Esophagus squamous epithelium (tissue), 4 donors: ENCODE measurements at regions not wholly inside any gene's neighbourhood (a gene's known extent, or its start where the extent isn't known, plus 50 kb on each side); places are given as distances from the start of the nearest gene placed in this dataset.

ENCODE experiments used
- POLR2A ChIP-seq, 4 donors: fragments of 450-650 bp; IDR thresholded peaks; one replicate each; pipeline ENCODE4 v1.6.1; 2017; ENCODE audit warnings: antibody characterized with exemption in 4 of 4, mild to moderate bottlenecking in 4 of 4, moderate library complexity in 3 of 4
- TF ChIP-seq, protein P1 (sequence below), 6 experiments: fragments of 450-650 bp in 4 of 6; fragments of 200-600 bp in 2 of 6; sonication (generic) in 2 of 6; IDR thresholded peaks; one replicate each; pipeline ENCODE4 v1.5.1; 2016 to 2019; ENCODE audit warnings: antibody characterized with exemption in 6 of 6, mild to moderate bottlenecking in 4 of 6, moderate library complexity in 4 of 6

DNA sequence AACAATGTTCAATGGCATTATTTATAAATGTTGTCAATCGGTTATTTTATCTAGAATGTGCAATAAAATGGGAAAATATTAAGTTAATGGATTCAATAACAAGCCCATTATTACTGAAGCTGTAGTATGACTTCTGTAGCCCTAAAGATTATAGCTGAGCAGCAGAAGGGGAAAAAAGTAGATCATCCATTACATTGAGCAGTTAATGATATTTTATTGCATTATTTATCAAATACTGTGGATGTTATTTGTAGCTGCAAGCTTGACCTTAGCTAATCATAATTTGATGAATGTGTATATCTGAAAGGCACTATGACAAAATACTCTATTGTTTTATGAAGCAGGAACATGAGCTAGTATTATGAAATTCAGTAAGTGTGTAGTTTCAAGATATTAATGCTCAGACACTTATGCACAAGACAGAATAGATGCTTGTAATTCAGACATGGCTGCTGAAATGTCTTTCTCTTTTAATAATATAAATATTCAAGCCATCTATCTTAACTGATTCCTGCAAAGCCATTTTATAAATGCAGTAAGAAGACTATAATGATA, 131.5 kb upstream of the MGAT4C start:
- TF ChIP-seq, protein P1, sequence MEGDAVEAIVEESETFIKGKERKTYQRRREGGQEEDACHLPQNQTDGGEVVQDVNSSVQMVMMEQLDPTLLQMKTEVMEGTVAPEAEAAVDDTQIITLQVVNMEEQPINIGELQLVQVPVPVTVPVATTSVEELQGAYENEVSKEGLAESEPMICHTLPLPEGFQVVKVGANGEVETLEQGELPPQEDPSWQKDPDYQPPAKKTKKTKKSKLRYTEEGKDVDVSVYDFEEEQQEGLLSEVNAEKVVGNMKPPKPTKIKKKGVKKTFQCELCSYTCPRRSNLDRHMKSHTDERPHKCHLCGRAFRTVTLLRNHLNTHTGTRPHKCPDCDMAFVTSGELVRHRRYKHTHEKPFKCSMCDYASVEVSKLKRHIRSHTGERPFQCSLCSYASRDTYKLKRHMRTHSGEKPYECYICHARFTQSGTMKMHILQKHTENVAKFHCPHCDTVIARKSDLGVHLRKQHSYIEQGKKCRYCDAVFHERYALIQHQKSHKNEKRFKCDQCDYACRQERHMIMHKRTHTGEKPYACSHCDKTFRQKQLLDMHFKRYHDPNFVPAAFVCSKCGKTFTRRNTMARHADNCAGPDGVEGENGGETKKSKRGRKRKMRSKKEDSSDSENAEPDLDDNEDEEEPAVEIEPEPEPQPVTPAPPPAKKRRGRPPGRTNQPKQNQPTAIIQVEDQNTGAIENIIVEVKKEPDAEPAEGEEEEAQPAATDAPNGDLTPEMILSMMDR (IDR thresholded peaks at IDR 0.05), result no peak
- TF ChIP-seq POLR2A (IDR thresholded peaks at IDR 0.05), result no peak
